HG03432 (cell line): ENCODE measurements at regions not wholly inside any gene's neighbourhood (a gene's known extent, or its start where the extent isn't known, plus 50 kb on each side); places are given as distances from the start of the nearest gene placed in this dataset.
A peak's percentile ranks its signal among the peaks of the same experiment; 100 is the strongest.

ENCODE experiments used
- ATAC-seq: cut with Tn5 transposase; IDR thresholded peaks from one replicate; pipeline ENCODE4 v1.9.1; 2021; ENCODE audit warnings: mild to moderate bottlenecking, moderate library complexity; ENCODE audit not compliant: unreplicated experiment

GRCh38 chr13:108525827-108526226 is 103.6 kb upstream of the MYO16 start:
- no peak for ATAC-seq

DNA sequence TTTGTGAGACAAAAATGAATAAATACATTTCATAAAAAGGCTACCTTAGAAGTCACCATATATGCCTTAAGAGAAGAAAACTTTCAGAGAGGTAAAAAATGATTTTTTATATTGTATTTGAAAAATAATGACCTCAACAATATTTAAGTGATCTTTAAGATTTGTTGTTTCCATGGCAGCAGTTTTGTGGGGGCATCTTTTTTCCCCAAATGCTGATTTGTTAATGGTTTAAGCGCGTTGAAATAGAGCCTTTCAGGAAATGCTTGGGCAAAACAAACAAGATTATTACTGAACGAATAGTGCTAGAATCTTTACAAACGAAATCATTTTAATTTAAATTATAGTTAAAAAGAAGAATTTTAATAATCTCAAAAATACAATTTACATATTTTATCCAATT is 103.1 kb upstream of the MYO16 start:
- ATAC-seq = no peak

DNA sequence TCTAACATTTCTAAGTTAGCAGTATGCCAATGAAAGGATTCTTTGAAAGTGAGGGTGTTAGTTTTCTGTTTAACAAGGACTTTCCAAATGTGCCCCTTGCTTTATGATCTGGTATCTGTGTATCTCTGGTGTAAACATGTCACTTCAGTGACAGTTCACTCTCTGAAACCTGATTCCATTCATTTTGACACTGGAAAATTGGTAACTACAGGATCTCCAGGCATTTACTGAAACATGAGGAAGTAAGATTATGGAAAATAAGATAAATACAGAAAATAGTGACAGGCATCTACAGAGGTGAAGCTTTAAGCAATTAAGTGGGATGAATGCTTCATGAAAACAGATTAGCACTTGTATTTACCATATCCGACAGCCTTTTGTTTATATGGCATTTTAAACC is 101.6 kb upstream of the MYO16 start:
- ATAC-seq = no peak

- no peak for ATAC-seq
Measured at GRCh38 chr13:108528303-108528702, 101.1 kb upstream of the MYO16 start.

GRCh38 chr13:108533842-108534241 is 95.6 kb upstream of the MYO16 start:
- ATAC-seq = no peak

DNA sequence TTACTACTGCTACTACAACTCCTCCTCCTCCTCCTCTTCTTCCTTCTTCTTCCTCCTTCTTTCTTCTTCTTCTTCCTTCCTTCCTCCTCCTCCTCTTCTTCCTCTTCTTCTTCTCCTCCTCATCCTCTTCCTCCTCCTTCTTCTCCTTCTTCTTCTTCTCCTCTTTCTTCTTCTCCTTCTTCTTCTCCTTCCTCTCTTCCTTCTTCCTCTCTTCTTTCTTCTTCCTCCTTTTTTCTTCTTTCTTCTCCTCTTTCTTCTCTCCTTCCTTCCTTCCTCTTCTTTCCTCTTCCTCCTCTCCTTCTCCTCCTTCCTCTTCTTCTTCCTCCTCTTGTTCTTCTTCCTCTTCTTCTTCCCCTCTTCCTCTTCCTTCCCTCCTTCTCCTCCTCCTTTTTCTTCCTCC is 94.7 kb upstream of the MYO16 start:
- ATAC-seq = no peak

DNA sequence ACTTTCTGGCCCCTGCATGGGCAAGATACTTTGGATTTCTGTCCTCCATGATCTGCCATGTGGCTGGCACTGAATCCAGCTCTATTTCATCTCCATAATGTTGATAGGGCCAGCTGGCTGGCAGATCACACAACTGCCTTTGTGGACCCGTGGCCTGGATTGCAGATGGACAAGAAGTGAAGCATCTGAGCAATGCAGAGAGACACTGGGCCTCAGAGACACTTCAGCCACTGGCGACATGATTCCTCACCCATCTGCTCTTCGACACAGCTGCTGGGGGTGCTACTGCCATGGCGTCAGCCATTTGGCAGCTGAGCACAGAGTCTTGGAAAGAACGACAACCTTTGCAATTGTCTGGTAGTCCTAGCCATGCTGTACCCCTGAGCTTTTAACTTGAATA is 79.5 kb upstream of the MYO16 start:
- no peak for ATAC-seq

GRCh38 chr13:108551674-108552073 is 77.7 kb upstream of the MYO16 start:
- no peak for ATAC-seq

GRCh38 chr13:108558489-108558888 is 70.9 kb upstream of the MYO16 start:
- ATAC-seq = no peak

DNA sequence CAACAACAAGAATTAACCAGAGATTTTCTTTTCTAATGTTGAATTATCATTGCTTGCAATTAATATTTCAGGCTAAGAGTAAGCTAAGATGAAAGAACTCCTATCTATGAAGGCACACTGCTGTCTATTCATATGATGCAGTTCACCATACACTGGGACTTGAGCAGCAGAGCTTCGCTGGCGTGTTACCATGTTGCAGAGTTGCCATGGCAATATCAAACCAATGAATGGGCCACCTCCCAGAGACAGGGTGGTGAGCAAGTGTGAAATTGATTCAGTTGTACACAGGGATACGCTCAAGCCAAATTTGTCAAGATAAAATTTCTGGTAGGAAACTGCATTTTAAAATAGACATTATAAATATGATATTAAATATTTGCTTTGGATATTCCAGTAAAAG is 69.3 kb upstream of the MYO16 start:
- no peak for ATAC-seq

GRCh38 chr13:108561149-108561548 is 68.3 kb upstream of the MYO16 start:
- ATAC-seq = no peak

DNA sequence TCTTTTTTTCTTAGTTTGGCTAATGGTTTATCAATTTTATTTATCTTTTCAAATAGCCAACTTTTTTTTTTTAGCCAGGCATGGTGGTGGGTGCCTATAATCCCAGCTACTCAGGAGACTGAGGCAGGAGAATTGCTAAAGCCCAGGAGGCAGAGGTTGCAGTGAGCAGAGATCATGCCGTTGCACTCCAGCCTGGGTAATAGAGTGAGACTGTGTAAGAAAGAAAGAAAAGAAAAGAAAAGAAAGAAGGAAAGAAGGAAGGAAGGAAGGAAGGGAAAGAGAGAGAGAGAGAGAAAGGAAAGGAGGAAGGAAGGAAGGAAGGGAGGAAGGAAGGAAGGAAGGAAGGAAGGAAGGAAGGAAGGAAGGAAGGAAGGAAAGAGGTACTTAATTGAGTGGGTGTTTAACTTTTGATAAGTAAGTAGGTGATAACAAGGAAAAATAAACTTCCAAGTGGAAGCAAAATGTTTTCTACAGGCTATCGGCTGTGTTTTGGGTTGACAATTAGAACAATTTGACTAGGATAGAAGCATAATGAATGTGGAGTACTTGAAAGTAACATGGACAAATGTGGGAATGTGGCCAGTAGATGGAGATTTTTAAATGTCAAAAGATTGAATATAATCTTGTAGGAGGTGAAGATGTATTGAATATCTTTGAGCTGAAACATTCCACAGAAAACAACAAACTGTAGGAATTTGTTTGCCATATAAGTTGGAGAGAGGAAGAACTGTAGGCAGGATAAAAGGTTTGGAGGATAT is 62.8 kb upstream of the MYO16 start:
- ATAC-seq = no peak

- ATAC-seq = no peak
Measured at GRCh38 chr13:108572782-108573211, 56.6 kb upstream of the MYO16 start.

GRCh38 chr13:108573455-108573854 is 56.0 kb upstream of the MYO16 start:
- no peak for ATAC-seq

DNA sequence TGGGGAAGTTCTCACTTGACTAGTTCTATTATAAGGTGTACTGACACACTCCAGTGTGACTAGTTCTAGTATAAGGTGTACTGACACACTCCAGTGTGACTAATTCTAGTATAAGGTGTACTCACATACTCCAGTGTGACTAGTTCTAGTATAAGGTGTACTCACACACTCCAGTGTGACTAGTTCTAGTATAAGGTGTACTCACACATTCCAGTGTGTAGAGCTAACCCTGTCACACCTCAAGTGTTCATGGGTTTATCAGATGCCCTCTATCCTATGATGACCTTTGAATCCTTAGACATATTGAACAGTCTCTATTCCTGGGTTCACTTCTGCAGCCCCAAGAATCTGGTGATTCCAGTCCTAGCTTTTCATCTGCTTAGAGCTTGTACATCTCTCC is 54.6 kb upstream of the MYO16 start:
- peak; percentile 4 for ATAC-seq

DNA sequence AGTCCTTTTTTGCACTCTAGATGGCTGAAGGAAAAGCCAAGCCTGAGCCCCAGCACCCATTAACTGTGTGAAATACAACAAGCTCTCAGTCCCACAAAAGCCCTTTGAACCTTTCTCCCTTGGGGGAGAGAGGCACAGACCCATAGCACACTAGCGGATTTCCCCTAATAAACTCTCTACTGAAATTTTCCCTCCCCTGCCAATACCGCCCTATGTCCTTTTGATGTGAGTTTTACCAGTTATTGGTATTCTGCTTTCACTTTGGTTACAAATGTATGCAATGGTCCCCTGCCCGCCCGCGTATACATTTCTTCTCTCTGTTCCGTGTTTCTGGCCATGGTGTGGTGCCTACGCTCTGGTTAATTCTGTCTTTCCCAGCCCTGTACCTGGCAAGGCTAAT is 54.0 kb upstream of the MYO16 start:
- peak; percentile 71 for ATAC-seq
